SU-DHL-6 (cell line): ENCODE measurements at regions not wholly inside any gene's neighbourhood (a gene's known extent, or its start where the extent isn't known, plus 50 kb on each side); places are given as distances from the start of the nearest gene placed in this dataset.

Experiments
- CTCF ChIP-seq: fragments of 200-600 bp; sonication (generic); IDR thresholded peaks from one replicate; pipeline ENCODE4 v1.5.1; 2017; ENCODE audit warnings: antibody characterized with exemption, mild to moderate bottlenecking, low read length, moderate library complexity; ENCODE audit not compliant: insufficient read depth, poor library complexity, severe bottlenecking
- EZH2phosphoT487 ChIP-seq: fragments of 200-600 bp; sonication (generic), shearing (Covaris generic); conservative IDR thresholded peaks from 2 replicates; pipeline ENCODE4 v1.6.1; 2018; ENCODE audit warnings: mild to moderate bottlenecking, antibody characterized with exemption, low read length, moderate library complexity, mixed read lengths

DNA sequence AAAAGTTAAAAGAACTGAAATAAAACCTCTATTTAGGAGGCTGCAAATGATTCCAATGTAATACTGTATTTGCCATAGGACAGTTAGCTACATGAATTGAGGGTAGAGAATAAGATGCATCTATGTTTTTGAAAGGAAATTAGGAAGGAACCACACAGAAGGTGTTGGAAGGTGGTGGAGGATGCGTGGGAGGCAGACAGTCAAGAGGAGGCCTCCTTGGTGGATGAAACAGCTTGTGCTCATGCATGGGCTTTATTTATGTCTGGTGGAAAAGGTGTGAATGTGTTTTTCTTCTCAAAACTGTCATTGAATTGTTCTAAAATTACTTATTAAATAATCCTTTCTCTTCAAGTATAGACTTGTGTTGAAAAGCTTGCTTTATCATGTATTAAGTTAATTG is 314.4 kb upstream of the NPSR1 start:
- no peak for TF ChIP-seq CTCF
- no peak for TF ChIP-seq EZH2phosphoT487
